NOMO-1 (cell line): ENCODE measurements at regions not wholly inside any gene's neighbourhood (a gene's known extent, or its start where the extent isn't known, plus 50 kb on each side); places are given as distances from the start of the nearest gene placed in this dataset.
"Not testable (repeated sequence)": the region's sequence is repeated elsewhere in the genome, so short reads cannot be mapped to it uniquely, and the experiment has no call there.

Source experiments
- DNase-seq, 2 experiments: peaks; one replicate each; lab custom pipeline; 2025; ENCODE audit not compliant: unreplicated experiment in 2 of 2; lab: John Stamatoyannopoulos, UW

DNA sequence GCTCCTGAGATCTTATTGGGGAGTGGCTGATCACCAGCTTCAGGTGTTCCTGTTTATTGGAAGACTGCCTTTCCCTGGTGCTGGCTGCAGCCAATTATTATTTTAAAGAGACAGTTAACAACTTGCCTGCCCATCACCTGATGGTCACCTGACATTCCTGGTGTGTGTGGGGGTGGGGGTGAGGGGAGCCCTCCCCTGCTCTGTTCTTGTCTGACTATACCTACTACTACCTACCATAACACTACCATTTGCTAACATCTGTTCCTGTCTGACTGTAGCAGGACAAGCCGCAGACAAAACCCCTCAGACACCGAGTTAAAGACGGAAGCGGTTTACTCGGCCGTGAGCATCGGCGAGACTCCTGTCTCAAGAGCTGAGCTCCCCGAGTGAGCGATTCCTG is 54.9 kb upstream of the NBPF3 start:
- no peak for DNase-seq

DNA sequence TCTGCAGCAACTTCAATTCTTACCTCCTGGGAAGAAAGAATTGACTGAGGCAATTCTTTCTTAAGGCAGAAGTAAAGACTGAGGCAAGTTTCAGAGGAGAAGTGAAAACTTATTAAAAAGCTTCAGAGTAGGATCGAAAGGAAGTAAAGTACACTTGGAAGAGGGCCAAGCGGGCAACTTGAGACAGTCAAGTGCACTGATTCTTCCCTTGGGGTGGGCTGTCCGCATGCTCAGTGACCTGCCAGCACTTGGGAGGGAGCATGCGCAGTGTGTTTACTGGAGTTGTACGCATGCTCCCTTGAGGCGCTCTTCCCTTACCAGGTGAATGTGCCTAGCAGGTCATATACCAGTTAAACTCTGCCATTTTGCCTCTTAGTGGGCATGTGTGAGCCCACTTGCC is 55.3 kb upstream of the NBPF3 start:
- DNase-seq = peak; percentile 23 to 67

DNA sequence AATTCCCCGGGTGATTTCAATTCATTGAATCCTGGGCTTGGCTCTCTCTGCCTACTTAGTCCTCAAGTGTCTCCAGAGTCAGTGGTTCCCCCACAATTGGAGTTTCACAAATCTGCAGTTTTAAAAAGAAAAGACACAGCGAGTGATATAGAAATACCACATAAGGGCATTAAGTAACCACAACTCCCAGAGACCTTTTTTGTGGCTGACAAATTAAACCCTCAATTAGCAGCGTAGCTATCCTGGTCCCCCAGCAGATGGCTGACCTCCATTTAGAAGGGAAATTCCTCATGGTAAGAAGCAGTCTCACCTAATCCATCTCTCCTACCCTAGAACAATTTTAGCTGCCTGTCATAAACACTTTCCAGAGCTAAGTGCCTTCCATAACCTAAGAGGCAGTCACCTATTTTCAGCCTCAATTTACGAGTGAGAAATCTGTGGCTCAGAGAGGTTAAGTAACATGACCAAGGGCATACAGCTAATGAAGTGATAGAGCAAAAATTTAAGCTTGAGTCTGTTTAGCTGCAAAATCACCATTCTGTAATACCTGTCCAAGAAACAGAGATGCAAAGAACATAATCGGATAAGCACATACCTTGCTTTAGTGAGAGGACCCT is 56.0 kb upstream of the NBPF3 start:
- DNase-seq = no peak

DNA sequence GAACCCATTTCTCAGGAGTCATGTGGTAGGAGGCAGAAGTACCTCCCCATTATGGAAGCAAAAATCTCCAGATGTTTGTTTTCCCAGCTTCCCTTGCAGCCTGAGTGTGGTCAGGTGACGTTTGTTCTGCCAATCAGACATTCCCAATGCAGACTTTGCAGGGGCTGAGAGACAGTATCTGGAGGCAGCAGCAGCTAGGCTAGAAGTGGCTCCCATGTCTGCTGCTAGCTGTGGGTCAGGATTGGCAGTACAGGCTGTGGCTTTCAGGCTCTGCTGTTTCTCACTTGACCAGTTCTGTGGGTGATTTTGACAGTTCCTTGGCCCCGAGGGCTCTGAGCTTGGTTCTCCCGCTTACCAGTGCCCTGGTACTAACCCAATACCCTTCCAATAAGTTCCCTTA is 58.6 kb upstream of the NBPF3 start:
- no peak for DNase-seq

DNA sequence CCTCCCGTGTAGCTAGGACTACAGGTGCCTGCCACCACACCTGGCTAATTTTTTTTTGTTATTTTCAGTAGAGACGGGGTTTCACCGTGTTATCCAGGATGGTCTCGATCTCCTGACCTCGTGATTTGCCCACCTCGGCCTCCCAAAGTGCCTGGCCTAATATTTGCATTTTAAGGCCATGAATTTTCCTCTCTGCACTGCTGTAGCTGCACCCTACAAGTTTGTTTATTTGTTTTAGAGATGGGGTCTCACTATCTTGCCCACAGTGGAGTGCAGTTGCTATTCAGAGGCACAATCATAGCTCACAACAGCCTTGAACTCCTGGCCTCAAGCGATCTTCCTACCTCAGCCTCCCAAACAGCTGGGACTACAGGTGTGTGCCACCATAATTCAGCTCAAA is 59.8 kb upstream of the NBPF3 start:
- not testable (repeated sequence) for DNase-seq

DNA sequence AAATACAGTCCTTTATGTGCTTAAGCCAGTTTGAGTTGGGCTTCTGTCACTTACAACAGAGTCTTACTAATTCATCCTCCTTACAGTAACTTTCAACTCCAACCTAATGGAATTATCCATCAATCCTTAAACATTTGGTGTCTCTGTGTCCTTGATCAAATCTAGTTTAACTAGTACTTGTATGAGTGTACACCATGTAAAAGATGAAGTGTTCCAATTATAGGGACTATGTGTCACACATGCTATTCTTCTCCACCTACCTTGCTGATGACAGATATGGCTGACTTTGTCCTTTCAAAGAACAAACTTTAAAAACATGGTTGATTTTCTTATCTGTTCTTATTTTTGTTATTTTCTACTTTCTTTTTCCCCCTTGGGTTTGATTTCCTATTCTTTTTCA is 60.4 kb upstream of the NBPF3 start:
- DNase-seq = no peak

DNA sequence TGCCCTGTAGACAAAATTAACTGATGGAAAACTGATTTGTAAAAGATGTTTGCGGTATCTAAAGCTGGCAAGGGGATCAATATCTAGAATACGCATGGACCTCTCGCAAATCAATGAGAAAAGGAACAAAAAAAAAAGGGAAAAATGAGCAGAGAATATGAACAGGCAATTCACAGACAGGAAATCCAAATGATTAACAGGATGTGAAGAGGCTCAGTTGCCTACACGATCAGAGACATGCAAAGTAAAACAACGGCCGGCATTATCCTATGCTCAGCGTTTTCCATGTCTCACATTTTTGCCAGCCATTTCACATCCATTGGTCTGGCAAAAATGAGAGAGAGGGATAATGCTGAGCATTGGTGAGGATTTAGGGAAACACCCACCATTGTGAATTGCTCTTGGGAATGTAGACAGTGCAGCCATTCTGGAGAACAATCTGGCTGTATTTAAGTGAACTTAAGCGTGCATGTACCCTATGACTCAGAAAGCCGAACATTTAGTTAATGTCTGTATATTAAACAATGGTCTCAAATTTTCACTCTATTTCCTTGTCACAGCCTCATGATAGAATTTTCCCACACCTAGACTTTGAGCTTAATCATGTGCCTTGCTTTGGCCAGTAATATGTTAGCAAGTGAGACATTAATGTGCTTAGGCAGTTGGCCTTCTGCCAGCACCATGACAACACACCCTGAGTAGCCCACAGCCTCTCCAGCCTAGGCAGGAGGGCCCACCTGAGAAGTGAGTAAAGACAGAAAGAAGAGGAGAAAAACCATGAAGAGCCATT is 61.0 kb upstream of the NBPF3 start:
- DNase-seq = no peak

DNA sequence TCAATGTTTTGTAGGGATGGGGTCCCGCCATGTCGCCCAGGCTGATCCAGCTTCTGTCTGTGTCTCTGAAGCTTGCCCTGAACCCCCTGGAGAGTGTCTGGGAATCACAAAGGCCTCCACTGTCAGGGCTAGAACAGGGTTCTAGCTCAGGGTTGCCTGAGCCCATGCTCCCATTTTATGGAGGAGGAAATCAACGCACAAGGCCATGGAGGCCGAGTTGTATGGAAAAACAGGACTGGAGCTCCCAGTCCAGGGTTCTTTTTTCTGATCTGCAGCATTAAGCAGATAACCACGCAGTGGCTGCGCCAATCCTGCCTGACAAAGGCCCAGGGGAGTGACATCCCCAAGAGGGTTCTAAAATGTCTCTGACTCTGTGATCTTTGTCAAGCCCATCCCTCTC is 67.6 kb upstream of the NBPF3 start:
- no peak for DNase-seq

DNA sequence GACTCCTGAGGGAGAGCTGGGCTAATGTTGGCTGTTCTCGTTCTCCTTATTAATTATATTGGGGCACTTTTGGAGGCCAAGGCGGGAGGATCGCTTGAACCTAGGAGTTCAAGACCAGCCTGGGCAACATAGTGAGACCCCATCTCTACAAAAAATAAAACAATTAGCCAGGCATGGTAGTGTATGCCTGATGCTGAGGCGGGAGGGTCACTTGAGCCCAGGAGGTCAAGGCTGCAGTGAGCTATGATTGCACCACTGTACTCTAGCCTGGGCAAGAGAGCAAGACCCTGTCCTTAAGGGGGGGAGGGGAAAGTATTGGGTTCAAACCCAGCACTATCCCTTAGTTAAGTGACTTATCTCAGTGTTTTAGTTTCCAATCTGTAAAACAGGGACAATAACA is 70.0 kb upstream of the NBPF3 start:
- no peak for DNase-seq

DNA sequence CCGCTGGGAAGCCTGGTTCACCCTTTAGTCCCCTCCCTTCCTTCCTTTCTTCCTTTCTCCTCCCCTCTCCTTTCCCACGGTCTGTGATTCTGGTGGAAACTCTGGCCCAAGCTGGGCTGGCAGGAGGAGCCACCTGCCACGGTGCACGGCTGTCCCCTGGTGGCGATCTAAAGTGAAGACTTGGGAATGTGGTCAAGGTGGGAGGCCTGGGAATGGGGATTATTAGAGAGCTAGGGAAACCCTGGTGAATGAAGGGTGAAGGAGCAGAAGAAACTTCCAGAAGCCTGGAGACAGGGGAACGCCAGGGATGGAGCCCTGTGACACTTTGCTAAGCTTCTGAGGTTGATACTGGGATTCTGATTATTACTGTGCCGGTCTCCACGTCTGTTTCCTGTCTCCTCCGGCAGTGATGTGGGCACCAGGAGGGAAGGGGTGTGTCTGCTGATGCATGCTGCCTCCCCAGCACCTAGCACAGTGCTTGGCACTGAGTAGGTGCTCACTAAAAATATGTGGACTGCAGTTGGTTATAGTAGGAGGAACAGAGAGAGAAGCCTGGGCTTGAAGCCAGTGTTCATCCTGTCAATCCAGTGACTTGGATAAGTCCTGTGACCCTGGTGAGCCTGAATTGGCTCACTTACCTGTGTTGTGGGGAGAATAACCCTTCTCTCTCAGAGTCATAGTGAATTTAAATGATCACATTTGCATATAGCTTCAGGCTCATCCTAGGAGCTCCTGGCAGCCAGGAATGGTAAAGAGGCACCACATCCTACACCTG is 71.2 kb upstream of the NBPF3 start:
- peak in 1 of 2 experiments; percentile 2 for DNase-seq

DNA sequence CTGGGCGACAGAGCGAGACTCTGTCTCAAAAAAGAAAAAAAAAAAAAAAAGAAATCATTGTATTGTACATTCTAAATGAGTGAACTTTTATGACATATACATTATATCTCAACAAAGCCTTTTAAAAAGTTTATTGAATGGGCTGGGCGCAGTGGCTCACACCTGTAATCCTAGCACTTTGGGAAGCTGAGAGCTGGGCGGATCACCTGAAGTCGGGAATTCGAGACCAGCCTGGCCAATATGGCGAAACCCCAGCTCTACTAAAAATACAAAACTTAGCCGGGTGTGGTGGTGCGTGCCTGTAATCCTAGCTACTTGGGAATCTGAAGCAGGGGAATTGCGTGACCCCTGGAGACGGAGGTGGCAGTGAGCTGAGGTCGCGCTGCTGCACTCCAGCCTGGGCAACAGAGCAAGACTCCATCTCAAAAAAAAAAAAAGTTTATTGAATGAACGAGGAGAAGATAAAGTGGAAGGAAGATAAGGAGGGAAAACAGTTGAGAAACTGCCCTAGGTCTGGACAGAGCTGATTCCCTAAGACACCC is 71.9 kb upstream of the NBPF3 start:
- not testable (repeated sequence) for DNase-seq

DNA sequence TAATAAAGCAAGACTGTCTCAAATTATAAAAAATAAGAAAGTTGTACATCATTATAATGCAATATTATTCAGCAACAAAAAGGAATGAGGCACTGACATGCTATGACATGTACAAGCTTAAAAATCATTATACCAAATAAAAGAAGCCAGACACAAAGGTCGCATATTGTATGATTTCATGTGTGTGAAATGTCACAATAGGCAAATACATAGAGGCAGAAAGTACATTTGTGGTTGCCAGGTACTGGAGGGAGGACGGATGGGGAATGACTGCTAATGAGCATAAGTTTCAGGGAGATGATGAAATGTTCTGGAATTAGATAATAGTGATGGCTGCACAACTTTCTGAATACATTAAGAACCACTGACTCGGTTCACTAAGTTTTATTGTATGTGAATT is 73.6 kb upstream of the NBPF3 start:
- DNase-seq = no peak

DNA sequence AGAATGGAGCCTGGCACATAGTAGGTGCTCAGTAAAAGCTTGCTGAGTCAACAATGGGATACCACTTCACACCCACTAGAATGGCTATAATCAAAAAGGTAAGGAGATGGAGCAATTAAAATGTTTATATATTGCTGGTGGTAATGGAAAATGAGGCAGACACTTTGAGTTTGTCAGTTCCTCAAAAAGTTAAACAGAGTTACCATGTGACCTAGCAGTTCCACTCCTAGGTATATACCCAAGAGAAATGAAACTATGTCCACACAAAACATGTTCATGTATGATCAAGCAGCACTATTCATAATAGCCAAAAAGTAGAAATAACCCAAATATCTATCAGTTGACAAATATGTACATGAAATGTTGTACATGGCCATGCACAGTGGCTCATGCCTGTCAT is 74.8 kb upstream of the ECE1 start:
- peak in 1 of 2 experiments; percentile 42 for DNase-seq

DNA sequence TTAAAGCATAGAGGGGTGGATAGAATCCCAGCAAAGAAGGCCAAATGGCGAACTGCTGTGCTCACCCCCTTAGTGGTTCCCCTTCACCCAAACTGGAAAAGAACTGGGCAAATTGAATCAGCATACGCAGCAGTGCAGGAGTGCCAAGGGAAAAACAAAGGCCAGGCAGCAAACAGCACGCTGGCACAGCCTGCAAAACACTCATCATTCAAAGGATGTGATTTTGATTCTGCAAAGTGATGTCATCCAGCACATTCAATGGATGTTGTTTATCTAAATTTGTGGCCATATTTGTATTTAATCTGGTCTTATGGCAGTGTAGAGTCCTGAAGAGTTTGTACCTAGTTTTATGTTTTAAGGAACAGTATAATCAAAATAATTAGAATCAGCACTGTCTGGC is 71.8 kb upstream of the ECE1 start:
- no peak for DNase-seq

DNA sequence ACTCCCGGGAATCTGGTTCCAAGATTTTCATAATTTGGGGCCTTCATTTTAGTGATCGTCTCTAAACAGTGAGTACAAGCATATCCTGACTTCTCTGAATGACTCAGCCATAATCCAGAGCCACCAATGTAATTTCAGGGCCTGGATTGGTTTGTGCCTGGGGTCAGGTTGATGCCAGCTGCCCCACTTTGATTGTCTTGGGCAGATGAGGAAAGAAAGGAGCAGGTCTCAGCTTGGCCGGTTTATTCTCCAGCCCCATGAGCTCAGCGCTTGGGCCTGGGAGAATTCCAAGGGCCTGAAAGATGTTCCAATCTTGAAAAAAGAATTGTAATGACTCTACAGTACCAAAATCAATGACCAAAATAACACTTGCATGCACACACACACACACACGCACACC is 71.2 kb upstream of the ECE1 start:
- DNase-seq = no peak

DNA sequence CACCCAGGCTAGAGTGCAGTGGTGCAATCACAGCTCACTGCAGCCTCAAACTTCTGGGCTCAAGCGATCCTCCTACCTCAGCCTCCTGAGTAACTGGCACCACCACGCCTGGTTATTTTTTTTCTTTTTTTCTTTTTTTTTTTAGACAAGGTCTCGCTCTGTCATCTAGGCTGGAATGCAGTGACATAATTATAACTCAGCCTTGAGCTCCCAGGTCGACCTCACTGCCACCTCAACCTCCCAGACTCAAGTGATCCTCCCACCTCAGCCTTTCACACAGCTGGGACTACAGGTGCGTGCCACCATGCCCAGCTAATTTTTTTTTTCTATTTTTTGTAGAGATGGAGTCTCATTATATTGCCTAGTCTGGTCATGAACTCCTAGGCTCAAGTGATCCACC is 66.9 kb upstream of the ECE1 start:
- no peak for DNase-seq

DNA sequence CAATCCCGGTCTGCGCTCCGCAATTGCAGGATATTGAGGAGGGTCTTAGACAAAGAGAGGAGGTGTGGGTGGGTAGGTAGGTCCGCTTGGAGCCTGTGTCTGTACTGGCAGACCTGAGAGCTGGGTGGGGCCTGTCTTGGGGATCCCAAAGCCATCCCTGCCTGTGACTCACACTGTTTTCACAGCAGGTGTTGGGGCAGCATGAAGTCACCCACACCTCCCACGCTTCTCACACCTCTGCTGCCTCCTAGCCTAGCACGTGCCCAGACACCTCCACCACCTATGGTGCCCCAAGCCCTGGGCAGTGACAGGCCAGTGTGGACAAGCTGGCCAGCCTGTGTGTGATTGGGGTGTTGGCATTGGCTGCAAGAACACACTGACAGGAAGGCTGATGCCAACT is 65.7 kb upstream of the ECE1 start:
- DNase-seq = no peak

DNA sequence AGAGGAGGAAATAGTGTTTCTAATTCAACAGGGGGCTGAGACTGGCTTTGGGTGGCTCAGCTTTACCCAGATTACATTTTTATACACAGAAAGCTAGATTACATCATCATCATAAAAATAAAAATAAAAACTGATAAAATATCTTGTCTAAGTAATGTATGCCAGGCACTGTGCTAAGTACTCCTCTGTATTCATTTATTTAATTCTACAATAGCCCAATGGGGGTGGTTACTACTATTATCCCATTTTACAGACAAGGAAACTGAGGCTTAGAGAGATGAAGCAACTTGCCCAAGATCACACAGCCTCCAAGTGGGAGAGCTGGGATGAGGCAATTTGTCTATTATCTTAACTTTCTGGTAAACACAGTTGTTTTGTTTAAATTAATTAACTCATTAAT is 62.3 kb upstream of the ECE1 start:
- DNase-seq = no peak

DNA sequence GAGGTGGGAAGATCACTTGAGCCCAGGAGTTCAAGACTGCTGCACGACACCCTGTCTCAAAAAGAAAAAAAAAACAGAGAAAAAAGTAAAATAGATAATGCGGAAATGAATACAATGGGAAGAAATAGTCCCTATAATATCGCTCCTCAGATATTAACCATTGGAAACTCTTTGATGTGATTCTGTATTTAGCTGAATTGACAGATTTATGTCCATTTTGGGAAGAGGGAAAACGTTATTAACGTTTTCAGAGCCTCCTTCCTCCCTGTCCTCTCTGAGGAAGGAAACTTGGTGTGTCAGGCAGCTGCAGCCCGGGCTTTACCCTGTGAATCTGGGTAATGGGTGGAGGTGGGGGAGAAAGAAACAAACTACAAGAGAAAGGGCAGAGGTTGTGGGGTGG is 61.6 kb upstream of the ECE1 start:
- DNase-seq = no peak

DNA sequence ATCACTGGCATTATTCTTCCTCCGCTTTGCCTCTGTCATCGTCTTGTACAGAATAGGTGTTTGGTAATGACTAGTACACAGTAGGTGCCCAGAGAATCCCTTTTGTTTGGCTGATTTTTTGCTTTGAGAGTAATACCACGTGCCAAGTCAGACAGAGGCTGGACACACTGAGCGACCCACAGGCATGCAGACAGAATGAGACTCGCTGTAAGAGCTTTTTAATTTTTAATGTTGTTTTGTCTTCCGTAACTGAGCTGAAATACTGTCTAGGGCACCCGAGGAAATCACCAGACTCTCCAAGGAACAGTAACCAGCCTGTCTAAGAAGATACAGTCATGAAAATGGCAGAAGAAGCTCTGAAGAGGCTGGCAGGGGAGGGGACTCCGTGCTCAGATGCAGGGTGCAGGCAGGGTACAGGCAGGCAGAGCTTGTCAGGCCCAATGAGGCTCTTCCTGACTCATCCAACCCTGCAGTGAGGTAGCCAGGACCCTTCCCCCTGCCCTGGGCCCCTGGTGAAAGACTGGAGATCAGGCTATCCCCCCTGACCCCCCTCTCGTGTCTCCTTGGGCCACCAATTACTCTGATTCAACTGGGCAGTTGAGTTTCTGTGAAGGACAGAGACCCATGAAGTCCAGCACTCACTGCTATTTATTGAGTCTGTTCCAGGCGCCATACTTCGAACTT is 60.1 kb upstream of the ECE1 start:
- no peak for DNase-seq

DNA sequence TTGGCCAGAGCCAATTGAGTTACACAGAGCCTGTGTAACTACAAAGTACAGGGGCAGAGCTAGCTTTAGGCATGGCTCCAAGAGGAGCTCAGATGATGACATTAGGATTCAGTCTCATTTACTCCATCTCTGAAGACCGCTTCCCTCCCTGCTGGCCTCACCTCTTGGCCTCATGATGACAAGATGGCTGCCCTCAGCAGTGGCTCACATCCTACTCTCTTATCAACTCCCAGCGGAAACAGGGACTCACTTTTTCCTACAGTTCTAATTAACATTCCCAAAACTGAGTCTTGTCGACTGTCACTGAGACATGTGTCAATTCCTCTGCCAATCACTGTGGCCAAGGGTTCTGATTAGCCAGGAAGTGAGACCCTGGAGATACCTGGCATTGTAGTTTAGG is 59.4 kb upstream of the ECE1 start:
- DNase-seq = no peak
